RPMI8226 (cell line): ENCODE measurements at regions not wholly inside any gene's neighbourhood (a gene's known extent, or its start where the extent isn't known, plus 50 kb on each side); places are given as distances from the start of the nearest gene placed in this dataset.
A peak's percentile ranks its signal among the peaks of the same experiment; 100 is the strongest.
"Not testable (repeated sequence)": the region's sequence is repeated elsewhere in the genome, so short reads cannot be mapped to it uniquely, and the experiment has no call there.

Experiments used
- DNase-seq: peaks from one replicate; pipeline ENCODE4 v3.0.0-alpha.2; 2015

DNA sequence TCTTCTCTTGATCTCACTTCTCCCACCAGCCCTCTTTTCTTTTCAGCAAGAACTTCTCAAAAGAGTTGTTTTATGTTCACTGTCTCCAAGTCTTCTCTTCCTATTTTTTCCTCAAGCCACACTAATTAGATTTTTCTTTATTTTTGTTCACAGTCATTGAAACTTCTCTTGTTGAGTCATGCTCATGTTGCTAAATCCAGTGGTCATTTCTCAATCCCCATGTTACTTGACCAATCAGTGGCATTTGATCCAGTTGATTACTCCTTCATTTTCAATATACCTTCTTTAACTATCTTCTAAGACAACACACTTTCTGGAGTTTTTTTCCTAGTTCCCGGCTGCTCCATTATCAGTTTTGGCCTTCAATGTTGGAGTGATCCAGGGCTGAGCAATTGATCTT, 103.1 kb upstream of the LSM6 start:
- no peak for DNase-seq

DNA sequence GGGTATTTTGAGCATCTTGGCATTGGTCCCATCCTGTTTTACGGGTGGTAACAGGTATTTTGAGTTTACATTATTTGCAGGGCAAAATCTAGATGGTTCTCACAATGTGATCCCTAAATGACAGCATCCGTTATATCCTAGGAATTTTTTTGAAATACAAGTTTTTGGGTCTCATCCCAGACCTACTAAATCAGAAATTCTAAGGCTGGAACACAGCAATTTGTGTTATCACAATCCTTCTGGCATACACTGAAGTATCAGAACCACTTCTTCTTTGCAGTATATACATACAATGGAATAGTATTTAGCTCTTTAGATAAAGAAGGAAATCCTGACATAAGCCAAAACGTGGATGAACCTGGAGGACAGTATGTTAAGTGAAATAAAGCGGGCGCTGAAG, 104.1 kb upstream of the LSM6 start:
- DNase-seq = no peak

DNA sequence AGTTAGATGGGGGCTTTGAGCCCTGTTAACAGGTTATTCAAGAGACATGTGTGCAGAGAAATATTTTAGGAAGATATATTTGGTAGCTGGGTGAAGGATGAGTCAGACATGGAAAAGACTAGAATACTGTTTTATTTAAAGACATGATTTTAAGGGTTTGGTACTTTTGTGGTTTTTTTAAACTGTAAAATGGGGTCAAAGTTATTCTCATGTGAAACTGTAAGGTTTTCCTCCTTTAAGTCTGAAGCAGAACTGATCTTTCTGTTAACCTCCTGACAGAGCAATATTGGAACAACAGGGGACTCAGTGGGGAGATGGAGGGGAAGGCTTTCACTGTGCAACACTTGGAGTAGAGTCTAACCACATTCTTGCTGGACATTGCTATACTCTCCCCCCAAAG, 112.4 kb upstream of the LSM6 start:
- no peak for DNase-seq

DNA sequence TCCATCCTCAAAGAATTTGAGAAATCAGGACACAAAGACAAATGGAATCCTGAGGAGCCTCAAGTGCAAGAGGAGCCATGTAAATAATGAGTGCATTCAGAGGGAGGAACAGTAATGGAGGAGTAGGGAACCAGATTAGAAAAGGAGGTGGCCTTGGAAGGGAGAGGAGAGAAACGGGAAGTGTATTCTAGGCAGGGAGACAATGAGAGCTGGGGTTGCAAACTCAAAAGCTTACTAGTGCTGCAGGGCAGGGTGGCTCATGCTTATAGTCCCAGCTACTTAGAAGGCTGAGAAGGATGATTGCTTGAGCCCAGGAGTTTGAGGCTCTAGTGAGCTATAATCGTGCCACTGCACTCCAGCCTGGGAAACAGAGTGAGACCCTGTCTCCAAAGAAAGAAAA, 113.2 kb upstream of the LSM6 start:
- no peak for DNase-seq

DNA sequence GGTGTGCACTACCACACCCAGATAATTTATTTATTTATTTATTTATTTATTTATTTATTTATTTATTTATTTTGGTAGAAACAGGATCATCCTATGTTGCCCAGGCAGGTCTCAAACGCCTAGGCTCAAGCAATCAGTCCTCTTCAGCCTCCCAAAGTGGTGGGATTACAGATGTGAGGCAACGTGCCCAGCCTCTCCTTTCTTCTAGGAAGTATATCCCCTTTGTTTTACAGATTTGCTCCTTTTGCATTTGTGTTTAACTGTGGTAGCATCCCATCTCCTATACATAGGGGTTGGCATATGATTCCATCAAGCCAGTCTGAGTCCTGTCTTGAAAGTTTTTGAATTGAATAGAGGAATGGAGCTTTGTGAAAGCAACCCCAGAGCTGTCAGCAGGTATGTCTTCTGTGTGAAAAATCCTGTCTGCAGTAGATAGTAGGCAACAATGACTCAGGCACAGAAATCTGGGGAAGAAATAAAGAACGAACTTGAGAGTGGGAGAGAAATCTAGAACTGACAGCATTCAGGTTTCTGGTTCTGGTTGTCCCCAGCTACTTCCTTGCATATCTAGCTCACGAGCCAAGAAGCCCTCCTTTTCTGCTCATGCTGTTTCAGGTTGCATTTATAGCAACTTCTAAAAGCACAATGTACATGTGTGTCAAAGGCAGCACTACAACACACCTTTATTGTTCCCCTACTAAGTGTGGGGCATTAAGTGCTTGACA, 113.7 kb upstream of the LSM6 start:
- no peak for DNase-seq

DNA sequence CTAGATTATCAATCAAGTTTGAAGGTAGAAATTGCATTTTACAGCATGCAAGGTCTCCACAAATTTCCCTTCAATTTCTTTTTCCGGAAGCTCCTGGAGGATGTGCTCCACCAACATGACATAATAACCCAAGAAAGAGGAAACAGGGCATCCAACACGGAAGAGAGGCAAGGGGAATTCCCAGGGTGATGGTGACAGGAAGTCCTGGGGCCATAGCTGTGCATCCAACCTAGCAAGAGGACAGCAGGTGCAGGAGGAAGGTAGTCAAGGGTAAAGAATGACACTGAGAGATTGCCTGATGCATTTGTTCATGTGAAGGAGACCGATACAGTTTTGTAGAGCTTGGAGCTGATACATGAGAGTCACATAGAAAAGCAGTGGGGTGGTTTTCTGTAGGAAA, 115.7 kb upstream of the LSM6 start:
- no peak for DNase-seq

DNA sequence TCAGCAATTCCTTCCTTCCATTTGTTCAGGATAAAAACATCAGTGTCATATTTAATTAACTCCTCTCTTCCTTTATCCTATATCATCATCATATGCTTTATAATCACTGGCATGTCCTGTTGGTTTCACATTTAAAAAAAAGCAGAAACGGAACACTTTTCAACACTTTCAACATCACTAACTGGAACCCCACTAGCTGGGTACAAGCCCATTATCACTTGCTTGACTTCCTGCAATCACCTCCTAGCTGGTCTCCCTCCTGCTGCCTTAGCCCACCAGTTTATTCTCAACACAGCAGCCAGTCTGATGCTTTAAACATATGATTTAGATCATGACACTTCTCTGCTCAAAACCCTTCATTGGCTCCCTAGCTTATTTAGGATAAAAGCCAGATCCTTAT, 116.4 kb upstream of the LSM6 start:
- DNase-seq = no peak

DNA sequence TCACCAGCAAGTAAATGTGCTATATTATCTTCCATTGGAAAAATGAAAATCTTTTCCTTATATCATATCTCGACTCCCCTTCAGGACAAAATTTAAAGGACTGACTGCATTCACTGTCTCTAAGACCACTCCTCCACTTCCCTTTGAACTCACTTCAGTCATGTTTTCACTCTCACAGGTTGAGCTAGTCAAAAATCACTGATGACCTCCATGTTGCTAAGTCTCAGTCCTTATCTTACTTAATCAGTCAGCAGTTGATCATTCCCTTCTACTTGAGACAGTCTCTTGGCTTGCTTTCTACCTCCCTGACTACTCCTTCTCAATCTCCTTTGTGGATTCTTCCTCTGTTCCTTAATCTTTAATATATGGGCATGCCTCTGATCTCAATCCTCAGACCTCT, 117.0 kb upstream of the LSM6 start:
- no peak for DNase-seq

DNA sequence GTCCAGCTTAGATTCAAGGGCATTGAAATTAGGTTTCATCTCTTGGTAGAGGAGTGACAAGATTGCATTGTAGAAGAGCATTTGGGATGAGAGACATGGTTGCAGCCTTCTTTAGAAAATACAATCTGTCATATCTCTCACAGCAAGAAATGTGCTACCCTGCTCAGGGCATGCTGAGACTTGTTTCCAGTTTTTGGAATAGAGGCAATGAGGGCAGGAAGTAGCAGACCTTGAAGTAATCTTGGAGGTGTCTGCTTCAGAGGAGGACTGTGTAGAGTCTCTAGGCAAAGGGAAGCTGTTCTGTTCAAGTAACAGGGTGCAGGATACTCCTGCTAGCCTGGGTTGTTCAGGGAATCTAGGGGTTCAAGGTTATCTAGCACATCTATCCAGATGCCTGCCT, 116.1 kb upstream of the ZNF827 start:
- no peak for DNase-seq

DNA sequence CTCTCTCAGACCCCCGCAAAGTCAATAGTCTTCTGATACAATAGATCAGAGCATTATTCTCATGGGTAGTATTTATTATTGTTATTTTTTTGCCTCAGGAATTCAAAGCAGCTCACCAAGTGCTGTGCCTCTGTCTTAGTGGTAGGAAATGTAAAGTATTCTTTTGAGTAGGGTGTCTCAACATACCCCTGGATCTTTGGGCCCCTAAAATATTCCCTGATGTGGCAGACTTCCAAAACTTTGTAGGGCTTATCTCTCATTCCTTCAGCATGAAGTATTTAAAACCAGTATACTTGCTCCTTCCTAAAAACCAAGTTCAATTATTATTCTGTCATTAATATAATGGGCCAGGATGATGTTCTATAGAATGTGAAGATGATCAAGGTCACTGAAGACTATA, 115.3 kb upstream of the ZNF827 start:
- DNase-seq = no peak

DNA sequence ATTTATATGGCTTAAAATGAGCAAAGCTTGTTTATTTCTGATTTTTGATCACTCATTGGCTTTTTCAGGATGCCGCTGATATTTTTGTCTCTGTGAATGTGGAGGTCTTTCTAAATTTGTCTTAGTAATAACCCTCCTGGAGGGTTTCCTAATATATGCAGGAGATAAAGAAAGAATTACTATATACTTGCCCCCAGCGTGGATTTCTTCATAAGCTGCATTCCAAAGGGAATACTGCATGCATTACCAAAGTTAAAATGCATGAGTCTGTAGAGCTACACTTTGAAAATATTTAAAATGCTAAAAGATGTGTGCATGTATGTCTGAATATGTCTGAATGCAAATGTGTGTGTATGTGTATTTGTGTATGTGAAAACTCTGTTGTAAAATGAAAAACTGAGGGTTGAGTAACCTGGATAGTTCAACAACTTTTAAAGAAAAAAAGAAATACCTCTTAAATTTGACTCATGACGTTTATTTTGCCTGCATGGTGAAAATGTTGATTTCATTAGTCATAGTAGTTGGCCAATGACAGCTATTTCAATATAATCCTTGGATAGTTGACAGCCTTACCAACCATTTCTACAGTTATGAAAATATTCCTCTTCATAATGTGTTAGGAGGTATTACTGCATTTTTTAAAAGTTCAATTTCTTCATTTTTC, 113.2 kb upstream of the ZNF827 start:
- no peak for DNase-seq

DNA sequence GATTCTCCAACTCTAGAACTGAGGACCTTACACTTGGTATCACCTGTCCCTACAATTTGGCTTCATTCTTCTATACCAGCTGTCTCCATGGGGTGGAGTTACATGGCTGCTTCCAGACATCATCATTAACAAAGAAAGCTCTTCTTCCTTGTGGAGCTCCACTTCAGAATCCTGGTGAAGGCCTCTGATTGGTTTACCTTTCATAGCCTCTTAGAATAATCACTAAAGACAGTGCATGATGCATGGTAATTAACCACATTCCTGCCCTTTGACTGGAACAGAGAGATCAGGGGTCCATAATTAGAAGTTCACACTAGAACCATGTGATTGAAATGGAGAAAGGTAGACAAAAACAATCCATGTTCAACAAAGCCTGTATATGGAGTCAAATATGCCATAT, 112.6 kb upstream of the ZNF827 start:
- DNase-seq = no peak

DNA sequence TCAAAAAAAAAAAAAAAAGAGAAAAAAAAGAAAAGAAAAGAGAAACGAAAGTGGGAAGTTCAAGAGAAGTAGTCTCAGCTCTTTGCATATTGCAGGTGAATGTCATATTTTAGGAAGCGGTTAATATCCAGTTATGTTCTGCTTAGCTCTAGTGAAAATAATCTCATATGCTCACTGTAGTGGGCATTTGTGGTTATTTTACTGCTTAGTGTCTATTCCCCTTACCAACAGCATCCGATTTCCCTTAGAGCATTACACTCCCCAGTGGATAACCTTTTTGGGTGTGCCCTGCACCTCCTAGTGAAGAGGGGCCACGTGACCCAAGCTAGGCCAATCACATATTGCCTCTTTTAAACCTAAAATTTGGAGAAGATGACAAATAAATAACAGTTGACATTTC, 111.2 kb upstream of the ZNF827 start:
- peak; percentile 3 for DNase-seq

DNA sequence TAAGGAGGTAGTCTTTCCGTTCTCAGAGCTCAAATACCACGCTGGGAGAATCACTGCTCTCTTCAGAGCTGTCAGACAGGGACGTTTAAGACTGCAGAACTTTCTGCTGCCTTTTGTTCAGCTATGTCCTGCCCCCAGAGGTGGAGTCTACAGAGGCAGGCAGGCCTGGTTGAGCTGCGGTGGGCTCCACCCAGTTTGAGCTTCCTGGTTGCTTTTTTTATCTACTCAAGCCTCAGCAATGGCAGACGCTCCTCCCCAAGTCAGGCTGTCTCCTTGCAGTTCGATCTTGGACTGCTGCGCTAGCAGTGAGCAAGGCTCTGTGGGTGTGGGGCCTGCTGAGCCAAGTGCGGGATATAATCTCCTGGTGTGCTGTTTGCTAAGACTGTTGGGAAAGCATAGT, 109.1 kb upstream of the ZNF827 start:
- DNase-seq = not testable (repeated sequence)

DNA sequence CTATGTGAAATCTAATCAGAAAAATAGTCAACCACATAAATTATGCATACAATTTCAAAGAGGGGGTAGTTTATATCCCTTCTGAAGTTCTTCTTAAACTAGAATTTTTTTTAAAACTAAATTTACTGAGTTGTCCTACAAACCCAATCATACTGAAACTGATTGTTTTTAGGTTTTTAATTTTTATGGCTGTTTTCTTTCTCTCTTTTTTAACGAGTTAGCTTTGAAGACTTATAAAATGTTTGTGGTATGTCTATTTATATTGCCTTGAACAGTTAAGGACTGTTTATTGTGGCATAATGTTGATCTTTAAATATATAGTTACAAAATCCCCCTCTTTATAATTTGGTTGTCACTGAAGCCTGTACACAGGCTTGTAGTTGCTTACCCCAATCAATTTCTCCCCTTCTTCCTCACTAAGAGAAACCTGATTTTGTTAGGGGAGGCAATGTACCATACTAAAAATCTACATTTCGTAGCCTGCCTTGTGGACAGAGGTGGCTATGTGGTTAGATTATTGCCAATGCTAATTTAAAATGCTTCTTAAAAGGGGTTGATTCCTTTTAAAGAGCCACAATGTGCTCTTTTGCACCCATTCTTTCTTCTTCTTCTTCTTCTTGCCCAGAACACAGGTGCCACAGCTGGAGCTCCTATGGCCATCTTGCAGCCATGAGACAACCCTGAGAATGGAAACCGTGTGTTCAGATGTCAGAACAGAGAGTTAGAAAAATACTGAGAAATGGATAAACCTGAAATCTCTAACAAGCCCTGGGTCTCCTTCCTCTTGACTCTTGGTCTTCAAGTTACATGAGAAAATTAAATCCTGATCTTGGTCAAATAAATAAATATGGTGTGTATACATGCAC, 102.7 kb upstream of the ZNF827 start:
- DNase-seq = no peak

DNA sequence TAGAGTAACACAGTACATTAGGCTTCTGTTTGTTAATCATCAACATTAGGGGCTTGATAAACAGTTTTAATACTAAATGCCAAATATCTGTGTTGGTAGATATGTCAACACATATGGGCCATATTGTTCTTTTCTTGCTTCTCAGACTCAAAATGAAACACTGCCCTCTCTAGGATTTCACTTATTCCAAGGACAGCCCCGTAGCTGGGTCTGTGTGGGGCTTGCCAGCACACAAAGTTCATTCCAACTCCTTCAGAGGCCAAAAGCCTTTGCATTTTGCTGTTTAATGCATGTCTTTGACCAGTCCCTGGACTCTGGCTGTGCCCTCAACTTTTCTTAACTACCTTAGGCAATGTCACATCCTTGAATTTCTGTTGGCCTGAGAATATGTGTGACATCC, 102.0 kb upstream of the ZNF827 start:
- no peak for DNase-seq

DNA sequence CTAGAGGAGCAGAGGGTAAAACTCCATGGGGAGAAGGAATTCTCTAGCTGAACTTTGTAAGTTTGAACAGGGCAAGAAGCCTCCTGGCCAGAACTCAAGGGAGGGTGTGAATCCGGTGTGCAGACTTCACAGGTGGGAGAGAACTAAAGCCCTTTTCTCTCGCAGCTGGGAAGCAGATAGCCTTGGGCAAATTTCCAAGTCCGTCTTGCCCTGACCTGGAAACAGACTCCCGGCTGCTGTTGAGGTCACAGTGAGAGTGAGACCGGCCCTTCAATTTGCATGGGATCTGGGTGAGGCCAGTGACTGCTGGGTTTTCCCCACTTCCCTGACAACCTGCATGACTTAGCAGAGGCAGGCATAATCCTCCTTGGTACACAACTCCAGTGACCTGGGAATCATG, 94.5 kb upstream of the ZNF827 start:
- no peak for DNase-seq

DNA sequence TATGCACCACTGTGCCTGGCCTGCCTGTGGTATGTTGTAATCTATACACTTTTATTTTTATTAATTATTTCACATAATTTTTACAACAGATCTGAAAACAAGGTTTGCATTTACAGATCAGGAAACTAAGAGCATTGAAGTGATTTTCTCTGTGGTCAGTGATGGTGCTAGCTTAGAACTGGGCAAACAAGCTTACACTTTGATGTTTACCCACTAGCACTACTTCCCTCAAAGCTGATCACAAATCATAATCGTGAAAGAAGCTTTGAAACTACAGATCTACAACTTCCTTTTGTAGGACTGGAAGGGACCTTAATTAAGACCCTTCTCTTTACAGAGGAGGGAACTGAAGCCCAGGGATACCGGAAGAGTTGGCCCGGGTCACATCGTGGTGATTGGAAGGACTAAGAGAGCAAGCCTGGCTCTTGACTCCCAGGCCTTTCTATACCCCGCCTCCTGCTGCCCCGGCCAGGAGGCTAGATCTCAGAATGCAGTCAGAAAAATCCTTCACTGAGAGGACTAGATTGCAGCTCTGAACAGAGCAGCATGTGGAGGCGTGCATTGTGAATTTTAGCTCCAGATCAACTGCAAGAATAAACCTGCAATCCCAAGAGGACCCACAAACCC, 93.7 kb upstream of the ZNF827 start:
- DNase-seq = no peak

DNA sequence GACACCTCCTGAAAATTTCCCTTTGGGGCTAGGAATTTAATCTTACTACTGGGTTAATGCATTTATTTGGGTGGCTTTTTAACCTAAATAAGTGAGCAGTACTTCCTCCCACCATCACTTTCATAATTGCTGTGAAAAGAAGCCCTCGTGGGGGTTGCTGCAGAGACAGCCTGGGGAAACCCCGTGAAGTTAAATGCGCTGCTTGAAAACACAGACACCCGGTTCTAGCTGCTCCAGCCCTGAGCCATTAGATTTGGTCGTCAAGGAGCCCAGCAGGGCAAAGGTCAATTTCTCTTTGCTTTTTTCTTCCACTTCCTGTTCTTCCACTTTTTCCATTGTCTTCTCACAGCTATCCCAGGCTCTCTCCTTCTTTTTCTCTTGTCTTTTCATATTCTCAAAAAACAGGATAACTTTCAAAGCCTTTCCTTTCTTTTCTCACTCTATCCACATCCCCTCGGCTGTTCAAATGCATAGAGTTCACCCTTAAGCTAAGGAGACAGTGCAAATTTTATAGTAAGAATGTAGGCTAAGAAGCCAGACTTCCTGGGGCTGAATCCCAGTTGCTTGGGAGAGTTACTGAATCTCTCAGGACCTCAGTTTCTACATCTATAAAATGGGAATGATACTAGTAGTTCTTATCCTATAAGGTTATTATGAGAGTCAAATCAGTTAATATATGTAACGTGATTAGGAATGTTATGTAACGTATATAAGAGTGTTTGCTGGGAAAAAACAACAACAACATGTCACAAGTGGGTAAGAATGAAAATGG, 91.5 kb upstream of the ZNF827 start:
- DNase-seq = no peak

DNA sequence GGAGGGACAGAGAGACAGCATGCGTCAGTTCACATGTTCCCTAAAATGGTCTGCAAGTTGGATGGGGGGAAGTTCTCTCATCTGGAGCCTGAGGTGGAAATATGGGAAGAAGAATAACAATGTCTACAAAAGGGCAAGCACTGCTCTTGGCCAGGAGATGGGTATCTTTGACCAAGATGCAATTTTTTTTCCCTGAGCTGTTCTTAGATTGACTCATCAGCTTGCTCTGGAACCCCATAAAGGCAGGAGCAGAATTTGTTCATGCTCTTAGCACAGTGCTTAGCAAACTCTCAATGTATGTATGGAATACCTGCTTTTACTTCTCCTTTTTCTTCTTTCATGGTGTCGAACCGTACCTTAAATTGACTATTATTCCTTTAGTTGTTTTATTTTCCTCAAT, 90.5 kb upstream of the ZNF827 start:
- DNase-seq = no peak

DNA sequence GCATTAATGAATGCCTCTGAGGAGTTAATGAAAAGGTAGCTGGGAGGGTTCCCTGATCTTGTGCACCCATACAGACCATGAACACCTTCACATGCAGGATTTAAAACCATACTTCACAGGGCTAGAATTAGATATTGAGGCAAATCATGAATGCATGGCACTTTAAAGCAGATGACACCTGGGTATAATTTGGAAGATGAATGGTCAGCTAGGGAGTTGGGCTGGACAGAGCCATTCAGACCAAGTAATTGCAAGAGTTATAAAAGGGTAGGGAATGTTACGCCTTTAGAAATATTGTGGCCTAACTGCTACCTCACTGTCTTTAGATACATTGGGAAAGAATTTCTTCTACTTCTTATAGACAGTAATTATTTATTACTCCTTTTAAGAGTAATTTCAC, 89.1 kb upstream of the ZNF827 start:
- no peak for DNase-seq

DNA sequence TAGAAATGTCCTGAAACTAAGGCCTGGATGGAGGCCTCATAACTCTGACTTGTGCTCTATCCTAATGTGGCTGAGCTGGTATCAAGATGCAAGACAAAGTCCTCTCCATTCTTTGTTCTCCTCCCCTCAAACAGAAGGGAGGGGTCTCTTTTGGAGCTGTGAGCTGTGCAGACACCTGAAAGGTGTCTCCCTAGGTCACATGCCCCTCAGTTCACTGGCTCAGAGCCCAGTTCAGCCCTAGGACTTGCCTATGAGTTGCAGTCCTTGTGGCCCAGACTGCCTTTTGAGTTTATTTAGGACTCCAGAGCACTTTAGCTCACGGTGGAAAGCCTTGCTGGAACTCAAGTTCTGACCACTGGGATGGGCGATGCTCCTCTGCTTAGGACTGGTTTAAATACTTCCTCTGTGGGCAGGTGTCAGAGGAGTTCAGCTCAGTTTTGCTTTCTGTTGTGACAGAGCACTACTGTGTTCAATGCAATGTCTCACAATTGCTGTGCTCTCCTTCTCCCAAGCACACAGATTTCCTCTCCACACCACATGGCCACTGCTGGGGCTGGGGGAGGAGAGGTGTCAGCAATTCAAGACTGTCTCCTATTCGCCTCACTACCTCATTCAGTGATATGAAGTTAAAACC, 84.8 kb upstream of the ZNF827 start:
- DNase-seq = no peak
